Activated CD4-positive, alpha-beta T cell treated with anti-CD3 and anti-CD28 coated beads for 36 hours (primary cell): ENCODE measurements at regions not wholly inside any gene's neighbourhood (a gene's known extent, or its start where the extent isn't known, plus 50 kb on each side); places are given as distances from the start of the nearest gene placed in this dataset.

Experiments used
- ATAC-seq: fragments of 200-7000 bp; cut with Tn5 transposase; one replicate; pipeline ENCODE4 v1.10.0; 2021; ENCODE audit warnings: mild to moderate bottlenecking, moderate library complexity
- CTCF ChIA-PET: fragments of 350-600 bp; sonication (Branson Sonifier 250); formaldehyde crosslinking; loops from one replicate; lab custom pipeline; 2021; ENCODE audit warnings: antibody characterized with exemption; lab: Charles Lee
- POLR2A ChIA-PET: fragments of 350-600 bp; sonication (Branson Sonifier 250); formaldehyde crosslinking; loops from one replicate; lab custom pipeline; 2021; ENCODE audit warnings: antibody characterized with exemption, inconsistent platforms; lab: Charles Lee
- DNase-seq: peaks from one replicate; pipeline ENCODE4 v3.0.0-alpha.2; 2020
- H3K27ac Mint-ChIP-seq: one replicate; pipeline ENCODE4 v1.8.0; 2021; ENCODE audit warnings: mixed read lengths
- H3K27me3 Mint-ChIP-seq: one replicate; pipeline ENCODE4 v1.8.0; 2021; ENCODE audit warnings: mixed read lengths
- H3K36me3 Mint-ChIP-seq: one replicate; pipeline ENCODE4 v1.8.0; 2021; ENCODE audit warnings: low read depth, mixed read lengths
- H3K4me1 Mint-ChIP-seq: one replicate; pipeline ENCODE4 v1.8.0; 2021; ENCODE audit warnings: mixed read lengths
- H3K4me3 Mint-ChIP-seq: one replicate; pipeline ENCODE4 v1.8.0; 2021; ENCODE audit warnings: mild to moderate bottlenecking, moderate library complexity, mixed read lengths
- H3K9me3 Mint-ChIP-seq: one replicate; pipeline ENCODE4 v1.8.0; 2021; ENCODE audit warnings: low read depth, mixed read lengths
- intact Hi-C, 2 experiments: fragments of 100-400 bp; cut with DNase I in 1 of 2; cut with micrococcal nuclease in 1 of 2; formaldehyde crosslinking; loops; one replicate each; pipeline versions ENCODE4 v1.14.2 to v1.15.1; 2022 to 2024; cut with DNase I, micrococcal nuclease

DNA sequence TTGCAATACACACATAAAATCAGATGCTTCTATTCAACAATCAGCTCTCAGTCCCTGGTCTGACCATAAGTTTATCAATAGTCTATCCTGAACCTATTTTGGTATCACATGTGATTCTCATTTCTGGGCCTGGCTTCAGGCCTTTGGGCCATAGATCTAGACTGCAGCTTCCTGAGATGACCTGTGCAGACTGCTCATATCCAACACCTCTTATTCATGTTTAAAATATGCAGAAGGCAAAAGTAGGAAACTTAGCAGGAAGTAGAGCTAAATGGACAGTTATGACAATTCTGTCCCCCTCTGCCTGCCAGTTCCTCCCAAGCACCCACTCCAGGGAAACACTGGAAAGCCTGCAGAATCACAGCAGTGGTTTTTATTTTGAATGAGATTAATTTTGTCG, 53.3 kb downstream of the C7orf25 start:
- no peak overlapping the region for H3K4me3 Mint-ChIP-seq
- intact Hi-C loops: no loop called here
- ATAC-seq (no peak), DNase-seq (no peak)
- H3K4me1 Mint-ChIP-seq: peaks cover 7% of the 10 kb centered on the region
- peaks cover 58% of the 10 kb centered on the region for H3K27me3 Mint-ChIP-seq
- CTCF ChIA-PET: no interaction called here
- H3K36me3 Mint-ChIP-seq: peaks cover 3% of the 10 kb centered on the region
- H3K9me3 Mint-ChIP-seq: peaks cover 7% of the 10 kb centered on the region
- H3K27ac Mint-ChIP-seq: no peak overlapping the region
- POLR2A ChIA-PET: no interaction called here

DNA sequence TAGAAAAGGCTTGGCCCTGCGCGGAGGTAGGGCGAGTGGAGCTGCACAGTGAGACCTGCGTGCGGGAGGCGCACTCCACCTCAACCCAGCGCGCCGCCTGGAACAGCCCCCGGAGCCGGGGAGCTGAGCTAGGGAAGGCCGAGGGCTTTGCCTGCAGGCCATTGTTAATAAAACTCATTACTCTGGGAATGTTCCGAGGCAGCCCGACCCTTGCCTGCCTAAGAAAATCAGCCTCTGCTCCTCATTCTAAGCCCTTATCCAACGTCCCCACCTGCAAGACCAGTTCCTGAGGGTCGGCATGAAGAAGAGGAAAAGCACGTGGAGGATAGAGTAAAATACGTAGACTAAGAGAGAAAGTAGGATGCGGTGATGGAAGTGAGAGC, 55.3 kb downstream of the C7orf25 start:
- Mint-ChIP-seq H3K4me1 (peaks cover 7% of the 10 kb centered on the region), H3K9me3 (no peaks in the 10 kb centered on the region), H3K27me3 (peaks cover 53% of the 10 kb centered on the region), H3K4me3 (peak overlapping the region; percentile 53), H3K36me3 (no peaks in the 10 kb centered on the region), H3K27ac (no peak overlapping the region)
- DNase-seq (no peak), ATAC-seq (no peak)
- ChIA-PET POLR2A (no interaction called here), CTCF (no interaction called here)
- intact Hi-C loops: no loop called here

DNA sequence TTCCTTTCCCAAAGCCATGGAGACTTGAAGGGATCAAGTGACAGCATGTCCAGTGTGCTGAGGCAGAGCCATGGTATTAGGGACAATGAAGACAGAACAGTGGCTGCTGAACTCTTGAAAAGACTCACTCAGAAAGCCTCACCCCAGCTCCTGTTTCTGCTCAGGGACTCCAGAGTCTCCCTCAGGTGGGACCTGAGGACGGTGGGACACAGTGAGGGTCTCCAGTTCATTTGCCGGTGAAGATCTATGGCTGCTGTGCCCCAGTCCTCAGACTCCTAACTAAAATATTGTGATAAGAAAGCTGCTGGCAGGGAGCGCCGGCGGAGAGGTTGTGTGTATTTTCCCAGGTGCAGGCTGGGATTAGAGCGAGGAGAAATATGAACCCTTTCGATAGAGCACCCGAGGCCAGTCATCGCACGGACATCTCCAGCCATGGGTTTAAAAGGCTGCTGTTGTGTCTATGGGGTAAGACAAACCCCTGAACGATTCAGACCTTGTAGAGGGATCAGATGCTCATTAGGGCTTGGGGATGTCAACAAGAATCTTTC, 57.2 kb downstream of the C7orf25 start:
- H3K4me3 Mint-ChIP-seq: no peak overlapping the region
- no peaks in the 10 kb centered on the region for H3K9me3 Mint-ChIP-seq
- H3K4me1 Mint-ChIP-seq: peaks cover 7% of the 10 kb centered on the region
- ChIA-PET POLR2A (no interaction called here), CTCF (no interaction called here)
- H3K36me3 Mint-ChIP-seq: no peaks in the 10 kb centered on the region
- ATAC-seq (no peak), DNase-seq (no peak)
- H3K27me3 Mint-ChIP-seq: peaks cover 42% of the 10 kb centered on the region
- intact Hi-C loops: no loop called here
- H3K27ac Mint-ChIP-seq: no peak overlapping the region

DNA sequence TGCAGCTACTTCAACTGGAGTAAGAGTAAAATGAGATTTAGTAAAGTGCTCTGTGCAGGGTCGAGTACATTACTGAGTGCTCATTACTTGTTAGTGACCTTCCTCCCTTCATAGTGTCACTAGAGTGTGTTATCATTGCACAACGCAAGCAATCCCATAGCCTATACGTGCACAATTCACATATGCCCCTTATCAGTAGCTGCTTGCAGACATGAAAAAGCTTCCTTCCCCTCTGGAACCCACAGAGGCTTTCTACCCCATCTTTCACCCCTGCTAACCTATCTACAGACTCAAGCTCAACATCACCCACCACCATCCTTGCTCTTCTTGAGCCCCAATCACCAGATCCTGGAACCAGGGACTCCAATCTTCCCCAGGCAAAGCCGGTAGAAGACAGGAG, 59.3 kb downstream of the C7orf25 start:
- POLR2A ChIA-PET: no interaction called here
- intact Hi-C loops: no loop called here
- no peak for ATAC-seq
- H3K9me3 Mint-ChIP-seq: no peaks in the 10 kb centered on the region
- H3K27me3 Mint-ChIP-seq: peaks cover 33% of the 10 kb centered on the region
- peaks cover 7% of the 10 kb centered on the region for H3K4me1 Mint-ChIP-seq
- no peak for DNase-seq
- H3K4me3 Mint-ChIP-seq: no peak overlapping the region
- H3K27ac Mint-ChIP-seq: no peak overlapping the region
- no peaks in the 10 kb centered on the region for H3K36me3 Mint-ChIP-seq
- CTCF ChIA-PET: no interaction called here

DNA sequence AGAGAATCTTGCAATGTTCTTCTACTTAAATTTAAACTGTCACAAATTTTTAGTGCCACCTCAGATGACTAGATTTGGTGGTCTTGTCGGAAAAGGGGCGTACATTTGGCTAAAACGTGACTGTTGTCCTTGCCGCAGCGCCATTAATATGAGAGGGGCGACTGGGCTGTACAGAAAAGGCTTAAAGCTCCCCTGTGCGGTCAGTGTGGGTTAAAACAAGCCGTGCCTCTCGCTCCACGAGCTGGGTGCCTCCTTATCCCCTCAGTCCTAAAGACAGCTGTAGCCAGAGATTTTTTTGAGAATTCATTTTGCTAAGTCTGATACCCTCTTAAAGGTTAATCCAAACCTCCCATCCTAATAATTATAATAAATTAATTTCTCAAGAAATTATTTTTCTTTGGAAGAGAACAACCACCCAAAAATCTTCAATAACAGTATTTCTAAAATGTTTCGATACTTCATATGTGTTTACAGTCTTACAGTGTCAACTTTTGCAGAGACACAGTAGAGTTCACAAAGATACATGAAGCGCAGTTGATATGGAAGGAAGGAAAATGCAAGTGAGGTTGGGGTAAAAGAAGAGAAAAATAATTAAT, 68.6 kb downstream of the C7orf25 start:
- Mint-ChIP-seq H3K27ac (no peak overlapping the region), H3K36me3 (no peaks in the 10 kb centered on the region), H3K4me1 (no peaks in the 10 kb centered on the region), H3K4me3 (no peak overlapping the region), H3K9me3 (no peaks in the 10 kb centered on the region), H3K27me3 (peaks cover 29% of the 10 kb centered on the region)
- ChIA-PET POLR2A (interaction anchor here (0.6 kb wide), 1 partner anchor 1457 kb away, joined by 3 read pairs; no protein-coding TSS in a partner anchor), CTCF (interaction anchor here (0.5 to 3.6 kb wide), 9 partner anchors 8 to 902 kb away, joined by 3 to 16 read pairs (median 4); no protein-coding TSS in a partner anchor)
- ATAC-seq (peak; percentile 39), DNase-seq (peak; percentile 51)
- intact Hi-C loops: loop anchor here (5.0 to 10.0 kb wide), 4 partner anchors 719 to 901 kb away; no protein-coding TSS in a partner anchor

DNA sequence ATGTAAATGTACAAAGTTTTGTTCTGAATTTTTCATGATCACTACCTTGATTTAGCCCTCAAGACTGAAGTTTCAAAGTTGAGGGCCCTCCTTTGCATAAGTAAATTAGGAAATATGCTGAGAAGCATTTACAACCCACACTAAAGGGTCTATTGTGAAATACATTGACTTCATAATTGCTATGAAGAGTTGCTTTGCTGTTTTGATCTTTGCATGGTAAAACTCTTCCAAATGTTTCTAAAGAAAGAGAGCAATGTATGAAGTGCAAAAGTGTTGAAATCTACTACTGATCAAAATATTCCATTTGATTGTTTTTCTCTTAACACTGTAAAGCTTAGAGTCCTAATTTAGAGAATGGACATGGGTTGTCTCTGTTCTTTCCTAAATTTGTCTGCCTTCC, 77.2 kb downstream of the C7orf25 start:
- ChIA-PET POLR2A (no interaction called here), CTCF (interaction anchor here (1.0 to 1.5 kb wide), 3 partner anchors 9 to 52 kb away, joined by 3 to 5 read pairs (median 4); no protein-coding TSS in a partner anchor)
- H3K27ac Mint-ChIP-seq: no peak overlapping the region
- no peaks in the 10 kb centered on the region for H3K9me3 Mint-ChIP-seq
- intact Hi-C loops: no loop called here
- no peaks in the 10 kb centered on the region for H3K4me1 Mint-ChIP-seq
- peaks cover 20% of the 10 kb centered on the region for H3K27me3 Mint-ChIP-seq
- ATAC-seq: no peak
- no peak overlapping the region for H3K4me3 Mint-ChIP-seq
- H3K36me3 Mint-ChIP-seq: no peaks in the 10 kb centered on the region
- DNase-seq: no peak

DNA sequence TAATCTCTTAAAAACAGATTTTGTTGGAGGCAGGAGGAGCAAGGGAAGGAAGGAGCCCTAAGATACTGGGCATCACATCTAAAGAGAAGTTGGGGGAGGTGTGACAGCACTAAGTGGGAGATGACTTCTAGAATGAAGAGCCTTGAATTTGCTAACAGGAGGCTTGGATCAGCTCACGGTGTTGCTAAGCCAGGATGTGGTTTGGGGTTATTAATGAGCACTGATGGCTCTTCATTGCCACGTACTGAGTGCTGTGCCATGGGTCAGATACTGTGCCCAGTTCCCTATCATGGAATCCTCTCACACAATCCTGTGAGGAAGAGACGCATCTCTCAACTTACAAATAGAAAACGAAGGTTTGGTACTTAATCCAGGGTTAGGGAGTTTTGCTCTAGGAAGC, 78.5 kb downstream of the C7orf25 start:
- DNase-seq (no peak), ATAC-seq (no peak)
- ChIA-PET POLR2A (no interaction called here), CTCF (no interaction called here)
- Mint-ChIP-seq H3K36me3 (no peaks in the 10 kb centered on the region), H3K4me3 (no peak overlapping the region), H3K4me1 (no peaks in the 10 kb centered on the region), H3K9me3 (no peaks in the 10 kb centered on the region), H3K27me3 (peaks cover 22% of the 10 kb centered on the region), H3K27ac (no peak overlapping the region)
- intact Hi-C loops: no loop called here

DNA sequence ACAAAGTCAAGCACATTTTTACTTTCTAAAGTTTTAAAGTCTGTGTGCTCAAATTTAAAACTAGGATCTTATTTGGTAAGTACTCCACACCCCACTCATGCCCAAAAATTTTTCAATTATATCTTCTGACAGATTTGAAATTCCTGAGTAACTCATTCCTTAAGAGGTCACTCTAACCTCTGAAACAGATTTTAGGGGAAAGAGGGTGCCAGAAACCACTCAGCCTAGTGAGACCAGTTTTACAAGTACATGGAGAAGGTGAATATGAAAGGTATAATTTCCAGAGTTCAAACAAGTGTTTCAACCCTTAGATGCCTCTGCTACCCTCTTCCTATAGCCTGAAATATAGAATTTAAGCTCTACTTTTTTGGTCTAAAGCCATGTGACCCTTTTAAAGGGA, 79.2 kb downstream of the C7orf25 start:
- H3K36me3 Mint-ChIP-seq: no peaks in the 10 kb centered on the region
- ATAC-seq: no peak
- ChIA-PET POLR2A (no interaction called here), CTCF (interaction anchor here (1.1 kb wide), 1 partner anchor 892 kb away, joined by 4 read pairs; no protein-coding TSS in a partner anchor)
- H3K4me3 Mint-ChIP-seq: no peak overlapping the region
- peaks cover 23% of the 10 kb centered on the region for H3K27me3 Mint-ChIP-seq
- no peak overlapping the region for H3K27ac Mint-ChIP-seq
- no peaks in the 10 kb centered on the region for H3K9me3 Mint-ChIP-seq
- intact Hi-C loops: no loop called here
- DNase-seq: no peak
- H3K4me1 Mint-ChIP-seq: no peaks in the 10 kb centered on the region

DNA sequence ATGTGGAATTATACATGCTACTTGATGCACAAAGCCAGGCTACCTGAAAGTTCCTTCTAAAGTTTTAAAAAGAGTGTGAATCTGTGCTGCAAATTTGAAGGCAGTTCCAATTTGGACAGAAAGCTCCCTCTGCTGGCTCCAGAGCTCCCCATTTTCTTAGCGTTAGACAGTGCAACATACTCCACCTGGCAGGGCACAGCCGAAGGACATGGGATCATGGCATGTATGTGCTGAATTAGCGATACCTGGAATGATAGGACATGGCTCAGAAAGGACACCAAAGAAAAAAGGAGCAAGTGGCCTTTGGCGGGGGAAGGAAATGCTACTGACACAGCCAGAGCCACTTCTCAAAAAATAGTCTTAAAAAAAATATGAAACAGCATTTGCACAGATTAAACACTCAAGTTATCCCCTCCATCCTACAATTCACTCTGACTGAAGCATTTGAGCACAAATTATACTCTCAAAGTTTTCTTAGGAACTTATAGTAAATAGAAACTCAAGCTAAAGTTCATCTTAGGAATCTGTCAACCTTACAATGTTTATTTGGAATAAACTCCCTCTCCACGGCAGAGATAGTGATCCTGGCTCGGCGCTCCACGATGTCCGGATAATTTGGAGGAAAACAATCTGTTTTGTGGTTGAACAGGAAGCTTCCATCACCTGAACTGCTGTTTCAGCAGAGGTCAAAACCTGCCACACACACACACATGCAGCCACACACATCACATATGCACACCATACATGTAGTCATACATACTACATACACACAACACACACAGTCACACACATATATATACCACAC, 80.0 kb downstream of the C7orf25 start:
- no peak for ATAC-seq
- peaks cover 21% of the 10 kb centered on the region for H3K27me3 Mint-ChIP-seq
- intact Hi-C loops: no loop called here
- no peak overlapping the region for H3K27ac Mint-ChIP-seq
- DNase-seq: peak; percentile 16
- no peaks in the 10 kb centered on the region for H3K4me1 Mint-ChIP-seq
- POLR2A ChIA-PET: no interaction called here
- H3K36me3 Mint-ChIP-seq: no peaks in the 10 kb centered on the region
- CTCF ChIA-PET: interaction anchor here (1.1 kb wide), 1 partner anchor 891 kb away, joined by 4 read pairs; no protein-coding TSS in a partner anchor
- H3K4me3 Mint-ChIP-seq: no peak overlapping the region
- H3K9me3 Mint-ChIP-seq: no peaks in the 10 kb centered on the region

DNA sequence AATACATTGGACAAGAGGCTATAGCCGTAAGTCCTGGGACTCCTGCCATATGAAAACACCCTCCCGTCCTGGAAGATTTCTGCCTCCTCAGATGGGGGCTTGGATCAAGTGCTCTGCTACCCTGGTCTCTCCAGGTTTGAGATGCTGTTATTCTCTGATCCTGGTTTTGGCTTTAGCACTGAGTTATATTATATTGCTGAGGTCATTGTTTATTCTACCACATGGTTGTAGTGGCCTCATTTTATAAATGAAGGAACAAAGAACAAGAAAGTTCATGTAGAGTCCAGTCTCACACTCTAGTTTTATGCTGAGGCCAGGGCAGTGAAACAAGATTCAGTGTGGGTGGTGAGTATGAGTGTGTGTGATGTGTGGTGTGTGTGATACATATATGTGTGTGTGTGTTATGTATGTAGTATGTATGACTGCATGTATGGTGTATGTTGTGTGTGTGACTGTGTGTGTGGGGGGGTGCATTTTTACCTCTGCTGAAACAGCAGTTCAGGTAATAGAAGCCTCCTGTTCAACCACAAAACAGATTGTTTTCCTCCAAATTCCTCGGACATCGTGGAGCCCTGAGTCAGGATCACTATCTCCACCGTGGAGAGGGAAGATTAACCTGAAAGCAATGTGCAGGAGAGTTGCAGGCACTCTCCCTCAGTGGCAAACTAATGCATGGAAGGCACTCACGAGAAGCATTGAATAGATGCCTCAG, 80.7 kb downstream of the C7orf25 start:
- ChIA-PET POLR2A (no interaction called here), CTCF (interaction anchor here (1.1 kb wide), 1 partner anchor 890 kb away, joined by 4 read pairs; no protein-coding TSS in a partner anchor)
- no peak overlapping the region for H3K27ac Mint-ChIP-seq
- H3K9me3 Mint-ChIP-seq: no peaks in the 10 kb centered on the region
- no peaks in the 10 kb centered on the region for H3K4me1 Mint-ChIP-seq
- no peak for ATAC-seq
- no peak for DNase-seq
- no peaks in the 10 kb centered on the region for H3K36me3 Mint-ChIP-seq
- H3K4me3 Mint-ChIP-seq: no peak overlapping the region
- peaks cover 21% of the 10 kb centered on the region for H3K27me3 Mint-ChIP-seq
- intact Hi-C loops: no loop called here

DNA sequence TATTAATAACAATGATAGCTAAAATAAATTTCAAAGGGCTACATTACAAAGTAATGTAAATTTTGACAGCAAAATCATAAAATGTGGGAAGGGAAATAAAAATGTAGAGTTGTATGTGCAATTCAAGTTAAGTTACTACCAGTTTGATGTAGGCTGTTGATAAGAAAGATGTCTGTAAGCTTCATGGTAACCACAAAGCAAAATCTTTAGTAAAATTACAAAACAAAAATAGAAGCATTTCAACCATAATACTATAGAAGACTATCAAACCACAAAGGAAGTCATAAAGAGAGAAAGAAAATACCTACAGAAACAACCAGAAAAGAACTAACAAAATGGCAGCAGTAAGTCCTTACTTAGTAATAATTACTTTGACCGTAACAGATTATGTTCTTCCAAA, 99.1 kb downstream of the C7orf25 start:
- CTCF ChIA-PET: no interaction called here
- POLR2A ChIA-PET: no interaction called here
- no peak overlapping the region for H3K27ac Mint-ChIP-seq
- DNase-seq (no peak), ATAC-seq (no peak)
- H3K36me3 Mint-ChIP-seq: no peaks in the 10 kb centered on the region
- H3K27me3 Mint-ChIP-seq: peaks cover 19% of the 10 kb centered on the region
- intact Hi-C loops: no loop called here
- peaks cover 11% of the 10 kb centered on the region for H3K9me3 Mint-ChIP-seq
- no peaks in the 10 kb centered on the region for H3K4me1 Mint-ChIP-seq
- no peak overlapping the region for H3K4me3 Mint-ChIP-seq
